Lower leg skin (tissue), 4 donors: ENCODE measurements at regions not wholly inside any gene's neighbourhood (a gene's known extent, or its start where the extent isn't known, plus 50 kb on each side); places are given as distances from the start of the nearest gene placed in this dataset.
"Not testable (repeated sequence)": the region's sequence is repeated elsewhere in the genome, so short reads cannot be mapped to it uniquely, and the experiment has no call there.

Experiments
- DNase-seq, 2 donors: peaks; one replicate each; pipeline ENCODE4 v3.0.0-alpha.2; 2019; ENCODE audit warnings: low spot score in 2 of 2
- H3K4me3 ChIP-seq: fragments of 200-600 bp; sonication (generic); 2 replicates; pipeline ENCODE4 v1.5.1; 2017; ENCODE audit warnings: mild to moderate bottlenecking, low read depth; ENCODE audit not compliant: poor library complexity, severe bottlenecking
- POLR2A ChIP-seq, 2 donors: fragments of 450-650 bp; IDR thresholded peaks; one replicate each; pipeline ENCODE4 v1.6.1; 2016 to 2017; ENCODE audit warnings: antibody characterized with exemption in 2 of 2, mild to moderate bottlenecking in 1 of 2, moderate library complexity in 1 of 2
- WGBS, 2 donors: methylation state at CpG; one replicate each; pipeline ENCODE4 v1.1.5; 2018; 5-methylcytosine and 5-hydroxymethylcytosine counted together
- intact Hi-C: fragments of 100-400 bp; cut with DNase I; formaldehyde crosslinking; loops from one replicate; pipeline ENCODE4 v1.15.0; 2023; ENCODE audit warnings: low total_unique reads
- TF ChIP-seq, protein P1 (sequence below), 3 donors: fragments of 450-650 bp; IDR thresholded peaks; one replicate each; pipeline ENCODE4 v1.5.1; 2016; ENCODE audit warnings: antibody characterized with exemption in 3 of 3, mild to moderate bottlenecking in 3 of 3, moderate library complexity in 2 of 3

DNA sequence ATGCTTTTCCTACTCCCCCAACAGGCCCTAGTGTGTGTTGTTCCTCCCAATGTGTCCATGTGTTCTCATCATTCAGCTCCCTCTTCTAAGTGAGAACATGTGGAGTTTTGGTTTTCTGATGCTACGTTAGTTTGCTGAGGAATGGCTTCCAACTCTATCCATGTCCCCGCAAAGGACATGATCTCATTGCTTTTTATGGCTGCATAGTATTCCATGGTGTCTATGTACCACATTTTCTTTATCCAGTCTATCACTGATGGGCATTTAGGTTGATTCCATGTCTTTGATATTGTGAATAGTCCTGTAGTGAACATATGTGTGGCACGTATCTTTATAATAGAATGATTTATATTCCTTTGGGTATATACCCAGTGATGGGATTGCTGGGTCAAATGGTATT lies 72.5 kb upstream of the CCNY start:
- intact Hi-C loops, DNase-seq, H3K4me3 ChIP-seq: not testable (repeated sequence)
- 84 to 88% methylated on average over 3 of the region's 3 CpGs for WGBS, 2 donors

DNA sequence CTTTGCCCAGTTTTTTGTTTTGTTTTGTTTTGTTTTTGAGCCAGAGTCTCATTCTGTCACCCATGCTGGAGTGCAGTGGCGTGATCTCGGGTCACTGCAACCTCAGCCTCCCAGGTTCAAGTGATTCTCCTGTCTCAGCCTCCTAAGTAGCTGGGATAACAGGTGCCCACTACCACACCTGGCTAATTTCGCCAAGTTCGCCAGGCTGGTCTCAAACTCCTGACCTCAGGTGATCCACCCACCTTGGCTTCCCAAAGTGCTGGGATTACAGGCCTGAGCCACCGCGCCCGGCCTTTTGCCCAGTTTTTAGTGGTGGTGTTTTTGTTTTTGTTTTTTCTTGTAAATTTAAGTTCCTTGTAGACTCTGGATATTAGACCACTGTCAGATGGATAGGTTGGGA lies 71.7 kb upstream of the CCNY start:
- DNase-seq, result peak in 1 of 2 donors; percentile 50

DNA sequence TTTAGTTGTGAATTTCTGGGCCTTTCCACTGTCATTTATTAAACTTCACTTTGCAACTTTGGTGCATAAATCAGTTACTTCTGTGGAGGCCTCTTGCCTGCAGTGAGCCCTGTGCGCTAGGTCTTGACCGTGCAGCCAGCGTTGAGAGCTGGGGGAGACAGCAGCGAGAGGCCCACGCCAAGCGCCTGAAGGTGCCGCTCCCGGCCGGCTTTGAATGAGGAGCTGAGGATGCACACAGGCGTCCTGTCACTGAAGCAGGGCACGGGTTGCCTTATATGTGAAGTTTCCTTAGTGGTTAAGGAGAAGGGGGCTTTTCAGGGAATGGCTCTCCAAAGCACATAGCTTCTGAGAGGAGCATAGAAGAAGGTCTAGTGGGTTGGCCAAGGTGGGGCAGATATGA lies 70.9 kb upstream of the CCNY start:
- 86 to 90% methylated on average over 11 of the region's 11 CpGs for WGBS, 2 donors
- intact Hi-C loops, result no loop called here

More for the DNA sequence above, 71.7 kb upstream of the CCNY start:
- intact Hi-C loops, H3K4me3 ChIP-seq: not testable (repeated sequence)
- WGBS, 2 donors, result 97 to 98% methylated on average over 7 of the region's 7 CpGs

DNA sequence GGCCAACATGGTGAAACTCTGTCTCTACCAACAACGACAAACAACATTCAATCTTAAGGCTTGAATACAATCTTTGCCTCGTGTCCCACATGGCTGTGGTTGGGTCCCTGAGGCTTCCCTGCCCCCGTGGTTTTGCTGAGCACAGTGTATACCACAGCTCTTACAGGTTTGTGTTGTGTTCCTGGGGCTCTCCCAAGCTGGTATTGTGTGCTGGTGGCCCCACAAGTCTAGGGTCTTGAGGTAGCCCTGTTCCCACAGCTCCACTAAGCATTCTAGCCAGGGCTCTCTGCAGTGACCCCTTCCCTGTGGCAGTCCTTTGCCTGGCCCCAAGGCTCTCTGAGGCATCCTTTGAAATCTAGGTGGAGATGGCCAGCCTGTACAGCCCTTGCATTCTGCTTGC lies 68.0 kb upstream of the CCNY start:
- no peak overlapping the region for H3K4me3 ChIP-seq
- TF ChIP-seq, protein P1, sequence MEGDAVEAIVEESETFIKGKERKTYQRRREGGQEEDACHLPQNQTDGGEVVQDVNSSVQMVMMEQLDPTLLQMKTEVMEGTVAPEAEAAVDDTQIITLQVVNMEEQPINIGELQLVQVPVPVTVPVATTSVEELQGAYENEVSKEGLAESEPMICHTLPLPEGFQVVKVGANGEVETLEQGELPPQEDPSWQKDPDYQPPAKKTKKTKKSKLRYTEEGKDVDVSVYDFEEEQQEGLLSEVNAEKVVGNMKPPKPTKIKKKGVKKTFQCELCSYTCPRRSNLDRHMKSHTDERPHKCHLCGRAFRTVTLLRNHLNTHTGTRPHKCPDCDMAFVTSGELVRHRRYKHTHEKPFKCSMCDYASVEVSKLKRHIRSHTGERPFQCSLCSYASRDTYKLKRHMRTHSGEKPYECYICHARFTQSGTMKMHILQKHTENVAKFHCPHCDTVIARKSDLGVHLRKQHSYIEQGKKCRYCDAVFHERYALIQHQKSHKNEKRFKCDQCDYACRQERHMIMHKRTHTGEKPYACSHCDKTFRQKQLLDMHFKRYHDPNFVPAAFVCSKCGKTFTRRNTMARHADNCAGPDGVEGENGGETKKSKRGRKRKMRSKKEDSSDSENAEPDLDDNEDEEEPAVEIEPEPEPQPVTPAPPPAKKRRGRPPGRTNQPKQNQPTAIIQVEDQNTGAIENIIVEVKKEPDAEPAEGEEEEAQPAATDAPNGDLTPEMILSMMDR (IDR thresholded peaks at IDR 0.05), result no peak
- TF ChIP-seq POLR2A (IDR thresholded peaks at IDR 0.05), result no peak
- WGBS, 2 donors, result 86 to 94% methylated on average over 3 of the region's 3 CpGs
- intact Hi-C loops, result no loop called here
- no peak for DNase-seq

More for the DNA sequence above, 70.9 kb upstream of the CCNY start:
- H3K4me3 ChIP-seq, result no peak overlapping the region
- TF ChIP-seq, protein P1 (IDR thresholded peaks at IDR 0.05), result no peak
- no peak for TF ChIP-seq POLR2A (IDR thresholded peaks at IDR 0.05)
- DNase-seq, result peak in 1 of 2 donors; percentile 53

DNA sequence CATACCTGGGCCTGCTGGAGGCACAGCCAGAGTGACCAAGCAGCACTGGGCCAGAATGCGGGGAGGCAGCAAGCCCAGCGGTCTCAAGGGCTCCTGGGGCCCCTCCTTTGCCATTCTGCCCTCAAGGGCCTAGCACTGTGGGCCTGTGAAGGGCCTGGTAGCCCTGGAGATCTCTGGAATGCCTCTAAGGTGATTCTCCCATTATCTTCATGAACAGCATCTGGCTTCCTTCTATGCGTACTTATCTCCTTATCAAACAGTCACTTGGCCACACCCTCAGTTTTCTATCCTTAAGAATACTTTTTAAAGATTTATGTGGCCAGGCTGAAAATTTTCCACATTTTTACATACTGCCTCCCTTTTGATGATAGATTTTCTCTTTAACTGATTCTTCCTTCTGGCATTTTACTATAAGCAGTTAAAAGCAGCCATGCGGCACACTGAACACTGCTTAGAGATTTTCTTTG lies 67.5 kb upstream of the CCNY start:
- TF ChIP-seq, protein P1 (IDR thresholded peaks at IDR 0.05), result no peak
- TF ChIP-seq POLR2A (IDR thresholded peaks at IDR 0.05), result no peak

DNA sequence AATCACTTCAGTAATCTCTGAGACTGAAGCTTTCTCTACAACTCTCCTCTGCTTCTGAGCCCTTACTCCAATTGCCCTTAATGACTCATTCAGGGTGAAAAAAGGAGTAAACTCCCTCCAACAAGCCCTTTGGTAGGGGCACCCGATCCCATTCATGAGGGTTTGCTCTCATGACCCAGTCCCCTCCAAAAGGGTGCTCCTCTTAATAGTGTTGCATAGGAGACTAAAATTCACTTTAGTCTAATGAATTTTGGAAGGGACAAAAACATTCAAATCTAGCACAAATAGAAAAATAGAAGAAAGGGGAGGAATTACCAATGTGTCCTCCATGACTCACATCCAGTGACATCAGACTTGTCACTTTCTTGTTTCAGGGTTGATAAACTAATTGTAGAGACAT lies 66.2 kb upstream of the CCNY start:
- DNase-seq, result no peak
- 63 to 70% methylated on average over 1 of the region's 1 CpG for WGBS, 2 donors
- H3K4me3 ChIP-seq, result no peak overlapping the region
- no peak for TF ChIP-seq POLR2A (IDR thresholded peaks at IDR 0.05)
- TF ChIP-seq, protein P1 (IDR thresholded peaks at IDR 0.05), result no peak
- intact Hi-C loops, result no loop called here

More for the DNA sequence above, 67.5 kb upstream of the CCNY start:
- 76 to 81% methylated on average over 4 of the region's 4 CpGs for WGBS, 2 donors
- intact Hi-C loops, result no loop called here
- no peak for DNase-seq
- no peak overlapping the region for H3K4me3 ChIP-seq

DNA sequence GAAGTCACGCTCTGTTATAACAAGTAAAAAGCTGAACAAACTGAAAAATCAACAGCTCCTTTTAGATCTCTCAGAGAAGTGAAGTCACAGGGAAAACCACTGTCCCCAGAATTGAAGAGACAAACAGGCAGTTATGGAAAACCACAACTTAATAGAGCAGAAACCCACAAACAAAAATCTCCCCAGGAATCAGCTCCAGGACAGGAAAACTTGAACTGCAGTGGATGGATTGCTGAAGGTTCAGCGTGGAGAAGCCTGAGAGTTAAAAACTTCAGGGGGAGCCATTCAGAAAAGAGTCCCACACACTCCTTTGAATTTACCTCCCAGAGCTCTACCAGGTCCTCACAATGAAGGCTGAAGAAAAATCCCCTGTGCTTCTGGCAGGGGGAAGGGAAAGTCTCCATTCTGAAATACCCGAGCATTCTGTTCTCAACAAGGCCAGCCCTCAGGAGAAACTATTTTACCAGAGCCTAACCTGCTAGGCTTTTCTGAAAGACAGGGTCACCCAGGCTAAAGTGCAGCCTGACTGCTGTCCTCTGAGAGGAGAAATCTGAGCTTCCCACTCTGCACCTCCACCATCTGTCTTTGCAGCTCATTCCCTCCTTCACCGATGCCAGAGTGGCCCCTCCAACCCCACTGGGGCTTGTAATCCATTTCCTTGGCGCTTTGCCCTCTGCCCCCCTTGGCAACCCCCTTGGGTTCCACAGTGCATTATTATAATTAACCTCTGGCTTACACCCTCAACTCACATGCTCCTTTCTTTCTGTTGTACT lies 65.0 kb upstream of the CCNY start:
- H3K4me3 ChIP-seq, result no peak overlapping the region
- DNase-seq, result no peak
- no peak for TF ChIP-seq POLR2A (IDR thresholded peaks at IDR 0.05)
- TF ChIP-seq, protein P1 (IDR thresholded peaks at IDR 0.05), result no peak
- intact Hi-C loops, result no loop called here
- WGBS, 2 donors, result 71 to 72% methylated on average over 5 of the region's 5 CpGs

DNA sequence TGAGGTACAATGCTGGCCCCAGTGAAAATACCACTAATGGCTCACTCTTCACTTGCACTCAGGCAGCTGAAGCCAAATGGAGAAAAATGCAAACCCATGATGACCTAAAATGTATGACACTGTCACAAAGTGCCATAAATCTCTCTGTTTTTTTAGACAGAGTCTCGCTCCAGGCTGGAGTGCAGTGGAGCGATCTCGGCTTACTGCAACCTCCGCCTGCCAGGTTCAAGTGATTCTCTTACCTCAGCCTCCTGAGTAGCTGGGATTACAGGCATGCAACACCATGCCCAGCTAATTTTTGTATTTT lies 64.5 kb upstream of the CCNY start:
- DNase-seq, H3K4me3 ChIP-seq, intact Hi-C loops: not testable (repeated sequence)
- WGBS, 2 donors, result 89 to 96% methylated on average over 4 of the region's 4 CpGs

DNA sequence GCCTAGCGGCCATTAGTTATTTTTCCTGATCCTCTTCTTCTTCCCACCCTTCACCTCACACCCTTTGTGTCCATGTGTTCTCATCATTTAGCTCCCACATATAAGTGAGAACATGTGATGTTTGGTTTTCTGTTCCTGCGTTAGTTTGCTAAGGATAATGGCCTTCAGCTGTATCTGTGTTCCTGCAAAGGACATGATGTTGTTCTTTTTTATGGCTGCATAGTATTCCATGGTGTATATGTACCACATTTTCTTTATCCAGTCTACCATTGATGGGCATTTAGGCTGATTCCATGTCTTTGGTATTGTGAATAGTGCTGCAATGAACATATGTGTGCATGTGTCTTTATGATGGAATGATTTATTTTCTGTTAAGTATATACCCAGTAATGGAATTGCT lies 63.9 kb upstream of the CCNY start:
- not testable (repeated sequence) for DNase-seq

DNA sequence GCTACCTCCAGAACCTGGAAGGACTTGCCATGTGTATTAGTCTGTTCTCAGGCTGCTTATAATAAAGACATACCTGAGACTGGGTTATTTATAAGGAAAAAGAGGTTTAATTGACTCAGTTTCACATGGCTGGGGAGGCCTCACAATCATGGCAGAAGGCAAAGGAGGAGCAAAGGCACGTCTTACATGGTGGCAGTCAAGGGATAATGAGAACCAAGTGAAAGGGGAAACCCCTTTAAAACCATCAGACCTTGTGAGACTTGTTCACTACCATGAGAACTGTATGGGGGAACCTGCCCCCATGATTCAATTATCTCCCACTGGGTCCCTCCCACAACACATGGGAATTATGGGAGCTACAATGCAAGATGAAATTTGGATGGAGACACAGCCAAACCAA lies 62.3 kb upstream of the CCNY start:
- H3K4me3 ChIP-seq, intact Hi-C loops, DNase-seq: not testable (repeated sequence)
- 77 to 95% methylated on average over 1 of the region's 1 CpG for WGBS, 2 donors

More for the DNA sequence above, 63.9 kb upstream of the CCNY start:
- H3K4me3 ChIP-seq, intact Hi-C loops: not testable (repeated sequence)
- WGBS, 2 donors, result 86 to 92% methylated on average over 2 of the region's 2 CpGs
